ENCODE measurements at regions not wholly inside any gene's neighbourhood (a gene's known extent, or its start where the extent isn't known, plus 50 kb on each side); places are given as distances from the start of the nearest gene placed in this dataset.

GRCh38 chr10:110398419-110399105 lies 93.8 kb upstream of the SMNDC1 start:
- intact Hi-C loops (cut with micrococcal nuclease; ENCODE audit: unreplicated experiment) = no loop called here
- ChIA-PET POLR2A (ENCODE audit: low non-redundant PET) (no interaction called here), CTCF (interaction anchor here (0.7 kb wide), 1 partner anchor 23 kb away, joined by 9 read pairs; no protein-coding TSS in a partner anchor)
- no TSS peak for BruUV-seq (replicated peaks)
- no peak overlapping the region for H3K4me3 ChIP-seq (ENCODE audit: low read depth, low read length, poor library complexity, severe bottlenecking)
- peak overlapping the region; percentile 69 for H3K27ac ChIP-seq (ENCODE audit: low read depth, low read length, poor library complexity, severe bottlenecking)
- peak; percentile 81 for DNase-seq (ENCODE audit: low spot score)
- peaks cover 12% of the 10 kb centered on the region for H3K4me1 ChIP-seq (ENCODE audit: insufficient read depth, low read length, poor library complexity, severe bottlenecking)
- H3K9me3 ChIP-seq (ENCODE audit: low read depth, low read length, poor library complexity, severe bottlenecking) = no peaks in the 10 kb centered on the region
- TF ChIP-seq, protein P1, sequence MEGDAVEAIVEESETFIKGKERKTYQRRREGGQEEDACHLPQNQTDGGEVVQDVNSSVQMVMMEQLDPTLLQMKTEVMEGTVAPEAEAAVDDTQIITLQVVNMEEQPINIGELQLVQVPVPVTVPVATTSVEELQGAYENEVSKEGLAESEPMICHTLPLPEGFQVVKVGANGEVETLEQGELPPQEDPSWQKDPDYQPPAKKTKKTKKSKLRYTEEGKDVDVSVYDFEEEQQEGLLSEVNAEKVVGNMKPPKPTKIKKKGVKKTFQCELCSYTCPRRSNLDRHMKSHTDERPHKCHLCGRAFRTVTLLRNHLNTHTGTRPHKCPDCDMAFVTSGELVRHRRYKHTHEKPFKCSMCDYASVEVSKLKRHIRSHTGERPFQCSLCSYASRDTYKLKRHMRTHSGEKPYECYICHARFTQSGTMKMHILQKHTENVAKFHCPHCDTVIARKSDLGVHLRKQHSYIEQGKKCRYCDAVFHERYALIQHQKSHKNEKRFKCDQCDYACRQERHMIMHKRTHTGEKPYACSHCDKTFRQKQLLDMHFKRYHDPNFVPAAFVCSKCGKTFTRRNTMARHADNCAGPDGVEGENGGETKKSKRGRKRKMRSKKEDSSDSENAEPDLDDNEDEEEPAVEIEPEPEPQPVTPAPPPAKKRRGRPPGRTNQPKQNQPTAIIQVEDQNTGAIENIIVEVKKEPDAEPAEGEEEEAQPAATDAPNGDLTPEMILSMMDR (conservative IDR thresholded peaks at IDR 0.05; ENCODE audit: low read depth, low read length) = no peak
- no peak for TF ChIP-seq EZH2 (IDR thresholded peaks at IDR 0.05; ENCODE audit: borderline replicate concordance, low read depth, low read length, poor library complexity, severe bottlenecking)
- H3K36me3 ChIP-seq (ENCODE audit: insufficient read depth, low read length, poor library complexity, severe bottlenecking) = no peaks in the 10 kb centered on the region
- H3K27me3 ChIP-seq (replicated peaks; ENCODE audit: insufficient read depth, low read depth, low read length, poor library complexity) = no peaks in the 10 kb centered on the region

DNA sequence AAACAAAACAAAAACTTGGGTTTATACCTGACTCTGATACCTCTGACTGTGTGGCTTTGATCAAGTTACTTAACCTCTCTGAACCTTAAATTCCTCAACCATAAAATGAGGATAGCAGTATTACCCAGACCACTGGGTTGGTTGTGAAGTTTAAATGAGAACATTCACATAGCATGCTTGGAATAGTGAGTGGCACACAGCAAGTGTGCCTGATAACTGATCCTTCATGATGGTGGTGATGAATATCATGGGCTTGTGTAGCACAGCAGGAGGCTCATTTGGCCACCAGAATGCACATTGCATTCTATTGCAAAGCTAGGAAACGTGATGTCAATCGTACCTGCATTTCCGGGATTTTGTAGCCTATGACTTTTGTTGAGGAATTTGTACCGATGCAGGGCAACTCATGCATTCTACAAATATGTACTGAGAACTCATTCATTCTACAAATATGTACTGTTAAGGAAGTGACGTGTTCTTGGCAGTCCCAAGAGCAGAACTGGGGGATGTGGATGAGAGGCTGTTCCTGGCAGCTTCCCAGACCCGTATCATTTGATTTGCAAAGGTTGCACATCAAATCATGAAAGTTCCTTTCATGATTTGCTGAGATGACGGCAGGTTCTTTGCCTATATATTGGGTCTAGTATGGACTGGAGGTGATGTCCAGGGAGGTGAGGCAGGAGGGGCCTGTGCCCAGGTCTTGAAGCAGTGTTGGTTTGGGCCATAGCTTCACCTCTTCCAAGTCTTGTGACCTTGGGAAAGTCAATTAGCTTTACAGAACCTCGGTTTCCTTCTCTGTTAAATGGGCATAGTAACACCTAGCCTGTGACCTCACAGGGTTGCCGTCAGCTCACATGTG lies 94.6 kb upstream of the SMNDC1 start:
- peaks cover 12% of the 10 kb centered on the region for H3K4me1 ChIP-seq (ENCODE audit: insufficient read depth, low read length, poor library complexity, severe bottlenecking)
- ChIA-PET POLR2A (ENCODE audit: low non-redundant PET) (no interaction called here), CTCF (interaction anchor here (0.7 kb wide), 1 partner anchor 24 kb away, joined by 9 read pairs; no protein-coding TSS in a partner anchor)
- no peak overlapping the region for H3K4me3 ChIP-seq (ENCODE audit: low read depth, low read length, poor library complexity, severe bottlenecking)
- no TSS peak for BruUV-seq (replicated peaks)
- H3K27ac ChIP-seq (ENCODE audit: low read depth, low read length, poor library complexity, severe bottlenecking) = peak overlapping the region; percentile 69
- no peaks in the 10 kb centered on the region for H3K27me3 ChIP-seq (replicated peaks; ENCODE audit: insufficient read depth, low read depth, low read length, poor library complexity)
- intact Hi-C loops (cut with micrococcal nuclease; ENCODE audit: unreplicated experiment) = no loop called here
- DNase-seq (ENCODE audit: low spot score) = peak; percentile 83
- H3K9me3 ChIP-seq (ENCODE audit: low read depth, low read length, poor library complexity, severe bottlenecking) = no peaks in the 10 kb centered on the region
- TF ChIP-seq, protein P1 (conservative IDR thresholded peaks at IDR 0.05; ENCODE audit: low read depth, low read length) = no peak
- TF ChIP-seq EZH2 (IDR thresholded peaks at IDR 0.05; ENCODE audit: borderline replicate concordance, low read depth, low read length, poor library complexity, severe bottlenecking) = no peak
- H3K36me3 ChIP-seq (ENCODE audit: insufficient read depth, low read length, poor library complexity, severe bottlenecking) = no peaks in the 10 kb centered on the region

- Histone ChIP-seq H3K9me3 (ENCODE audit: low read depth, low read length, poor library complexity, severe bottlenecking) (no peaks in the 10 kb centered on the region), H3K36me3 (ENCODE audit: insufficient read depth, low read length, poor library complexity, severe bottlenecking) (no peaks in the 10 kb centered on the region), H3K27me3 (replicated peaks; ENCODE audit: insufficient read depth, low read depth, low read length, poor library complexity) (no peaks in the 10 kb centered on the region), H3K27ac (ENCODE audit: low read depth, low read length, poor library complexity, severe bottlenecking) (no peak overlapping the region), H3K4me1 (ENCODE audit: insufficient read depth, low read length, poor library complexity, severe bottlenecking) (peaks cover 17% of the 10 kb centered on the region), H3K4me3 (ENCODE audit: low read depth, low read length, poor library complexity, severe bottlenecking) (no peak overlapping the region)
- ChIA-PET CTCF (no interaction called here), POLR2A (ENCODE audit: low non-redundant PET) (no interaction called here)
- intact Hi-C loops (cut with micrococcal nuclease; ENCODE audit: unreplicated experiment) = no loop called here
- BruUV-seq (replicated peaks) = no TSS peak
- no peak for DNase-seq (ENCODE audit: low spot score)
- TF ChIP-seq, protein P1 (conservative IDR thresholded peaks at IDR 0.05; ENCODE audit: low read depth, low read length) = no peak
- no peak for TF ChIP-seq EZH2 (IDR thresholded peaks at IDR 0.05; ENCODE audit: borderline replicate concordance, low read depth, low read length, poor library complexity, severe bottlenecking)
Observed at GRCh38 chr10:110399965-110400933, 95.5 kb upstream of the SMNDC1 start.

All from A673 (cell line).